Esophagus squamous epithelium (tissue), 5 donors: ENCODE measurements at regions not wholly inside any gene's neighbourhood (a gene's known extent, or its start where the extent isn't known, plus 50 kb on each side); places are given as distances from the start of the nearest gene placed in this dataset.

Source experiments
- DNase-seq: peaks from one replicate; lab custom pipeline; 2025; lab: John Stamatoyannopoulos, UW
- H3K27ac ChIP-seq, 4 donors: fragments of 200-600 bp; sonication (generic); one replicate each; pipeline ENCODE4 v1.5.1; 2016 to 2019; ENCODE audit warnings: mild to moderate bottlenecking in 1 of 4
- H3K27me3 ChIP-seq, 4 donors: fragments of 200-600 bp; sonication (generic); 1 replicate in 3 of 4; 2 replicates in 1 of 4; pipeline versions ENCODE4 v1.5.1 to v1.6.0; 2017 to 2021; ENCODE audit warnings: antibody characterized with exemption in 1 of 4
- H3K36me3 ChIP-seq, 3 donors: fragments of 200-600 bp; sonication (generic); one replicate each; pipeline ENCODE4 v1.5.1; 2016 to 2019
- H3K4me1 ChIP-seq, 3 donors: fragments of 200-600 bp; sonication (generic); one replicate each; pipeline ENCODE4 v1.5.1; 2017 to 2019
- H3K4me3 ChIP-seq, 4 donors: fragments of 200-600 bp; sonication (generic); 1 replicate in 3 of 4; 2 replicates in 1 of 4; pipeline ENCODE4 v1.5.1; 2016 to 2019; ENCODE audit warnings: mild to moderate bottlenecking in 2 of 4, moderate library complexity in 1 of 4
- H3K9me3 ChIP-seq, 3 donors: fragments of 200-600 bp; sonication (generic); one replicate each; pipeline ENCODE4 v1.5.1; 2016 to 2019
- CTCF ChIP-seq, 6 experiments: fragments of 450-650 bp in 4 of 6; fragments of 200-600 bp in 2 of 6; sonication (generic) in 2 of 6; IDR thresholded peaks; one replicate each; pipeline ENCODE4 v1.5.1; 2016 to 2019; ENCODE audit warnings: antibody characterized with exemption in 6 of 6, mild to moderate bottlenecking in 4 of 6, moderate library complexity in 4 of 6
- POLR2A ChIP-seq, 4 donors: fragments of 450-650 bp; IDR thresholded peaks; one replicate each; pipeline ENCODE4 v1.6.1; 2017; ENCODE audit warnings: antibody characterized with exemption in 4 of 4, mild to moderate bottlenecking in 4 of 4, moderate library complexity in 3 of 4
- whole genome bisulfite sequencing, 2 donors: methylation state at CpG; one replicate each; pipeline ENCODE4 v1.1.5; 2018; 5-methylcytosine and 5-hydroxymethylcytosine counted together
- intact Hi-C: fragments of 100-400 bp; cut with DNase I; formaldehyde crosslinking; loops from one replicate; pipeline ENCODE4 v1.15.0; 2022
- donor health status: DM: yes; HTN: yes; CAD: no.

GRCh38 chr21:35491114-35491513 is 442.0 kb upstream of the RUNX1 start:
- Histone ChIP-seq H3K36me3 (no peaks in the 10 kb centered on the region), H3K27ac (no peak overlapping the region), H3K9me3 (no peaks in the 10 kb centered on the region), H3K4me3 (no peak overlapping the region), H3K4me1 (no peaks in the 10 kb centered on the region), H3K27me3 (peaks cover 0 to 9% (median 0%) of the 10 kb centered on the region in 4 donors)
- intact Hi-C loops = no loop called here
- TF ChIP-seq CTCF (IDR thresholded peaks at IDR 0.05) (no peak), POLR2A (IDR thresholded peaks at IDR 0.05) (no peak)
- no peak for DNase-seq
- WGBS, 2 donors = 78 to 100% methylated on average over 1 of the region's 1 CpG

DNA sequence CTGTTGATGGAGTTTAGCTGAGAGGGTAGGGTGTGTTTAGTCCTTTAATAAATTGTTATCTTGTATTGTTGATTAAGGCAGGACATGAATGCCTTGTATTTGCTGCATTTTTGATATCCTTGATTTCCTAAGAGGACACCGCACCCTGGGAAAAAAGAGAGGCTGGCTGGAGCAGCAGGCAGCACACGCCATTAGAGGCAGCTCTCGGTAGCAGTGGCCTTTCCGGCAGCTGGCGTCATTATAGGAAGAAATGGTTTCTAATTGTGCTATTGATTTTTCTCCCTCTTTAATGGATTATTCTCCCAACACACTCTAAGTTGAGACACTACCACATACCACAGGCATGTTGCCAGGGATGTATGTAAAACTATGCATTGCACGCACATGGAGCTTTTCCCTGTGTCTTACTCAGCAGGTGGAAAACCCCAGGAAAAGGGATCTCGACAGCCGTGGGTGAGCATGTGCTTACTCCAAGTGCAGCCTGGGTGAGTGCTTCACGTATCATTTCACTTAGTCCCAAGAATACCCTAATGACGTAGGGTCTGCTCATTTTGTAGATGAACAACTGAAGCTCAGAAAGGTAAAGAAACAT is 440.4 kb upstream of the RUNX1 start:
- no peak overlapping the region for H3K27ac ChIP-seq
- no peak for TF ChIP-seq POLR2A (IDR thresholded peaks at IDR 0.05)
- no peak for TF ChIP-seq CTCF (IDR thresholded peaks at IDR 0.05)
- H3K36me3 ChIP-seq = no peaks in the 10 kb centered on the region
- 66 to 71% methylated on average over 10 of the region's 10 CpGs for WGBS, 2 donors
- intact Hi-C loops = no loop called here
- H3K4me3 ChIP-seq = no peak overlapping the region
- H3K4me1 ChIP-seq = no peaks in the 10 kb centered on the region
- no peaks in the 10 kb centered on the region for H3K9me3 ChIP-seq
- peaks cover 0 to 9% (median 0%) of the 10 kb centered on the region in 4 donors for H3K27me3 ChIP-seq
- DNase-seq = no peak

- intact Hi-C loops = no loop called here
- Histone ChIP-seq H3K4me1 (no peaks in the 10 kb centered on the region), H3K9me3 (no peaks in the 10 kb centered on the region), H3K4me3 (no peak overlapping the region), H3K36me3 (no peaks in the 10 kb centered on the region), H3K27ac (no peak overlapping the region), H3K27me3 (peaks cover 0 to 12% (median 0%) of the 10 kb centered on the region in 4 donors)
- TF ChIP-seq POLR2A (IDR thresholded peaks at IDR 0.05) = no peak
- TF ChIP-seq CTCF (IDR thresholded peaks at IDR 0.05) = no peak
- no peak for DNase-seq
Measured at GRCh38 chr21:35488946-35489345, 439.8 kb upstream of the RUNX1 start.

- no peaks in the 10 kb centered on the region for H3K36me3 ChIP-seq
- TF ChIP-seq POLR2A (IDR thresholded peaks at IDR 0.05) = no peak
- TF ChIP-seq CTCF (IDR thresholded peaks at IDR 0.05) = no peak
- H3K27ac ChIP-seq = no peak overlapping the region
- no peaks in the 10 kb centered on the region for H3K4me1 ChIP-seq
- intact Hi-C loops = no loop called here
- no peaks in the 10 kb centered on the region for H3K9me3 ChIP-seq
- 82 to 83% methylated on average over 2 of the region's 2 CpGs for WGBS, 2 donors
- DNase-seq = no peak
- peaks cover 0 to 18% (median 0%) of the 10 kb centered on the region in 4 donors for H3K27me3 ChIP-seq
- no peak overlapping the region for H3K4me3 ChIP-seq
Measured at GRCh38 chr21:35485364-35485763, 436.3 kb upstream of the RUNX1 start.

- intact Hi-C loops = no loop called here
- no peak overlapping the region for H3K4me3 ChIP-seq
- H3K27me3 ChIP-seq = peaks cover 0 to 18% (median 0%) of the 10 kb centered on the region in 4 donors
- no peaks in the 10 kb centered on the region for H3K4me1 ChIP-seq
- H3K27ac ChIP-seq = no peak overlapping the region
- H3K9me3 ChIP-seq = no peaks in the 10 kb centered on the region
- TF ChIP-seq CTCF (IDR thresholded peaks at IDR 0.05) (no peak), POLR2A (IDR thresholded peaks at IDR 0.05) (no peak)
- 63 to 73% methylated on average over 2 of the region's 2 CpGs for WGBS, 2 donors
- DNase-seq = no peak
- H3K36me3 ChIP-seq = no peaks in the 10 kb centered on the region
Measured at GRCh38 chr21:35484851-35485250, 435.7 kb upstream of the RUNX1 start.
